ENCODE measurements at regions not wholly inside any gene's neighbourhood (a gene's known extent, or its start where the extent isn't known, plus 50 kb on each side); places are given as distances from the start of the nearest gene placed in this dataset.

DNA sequence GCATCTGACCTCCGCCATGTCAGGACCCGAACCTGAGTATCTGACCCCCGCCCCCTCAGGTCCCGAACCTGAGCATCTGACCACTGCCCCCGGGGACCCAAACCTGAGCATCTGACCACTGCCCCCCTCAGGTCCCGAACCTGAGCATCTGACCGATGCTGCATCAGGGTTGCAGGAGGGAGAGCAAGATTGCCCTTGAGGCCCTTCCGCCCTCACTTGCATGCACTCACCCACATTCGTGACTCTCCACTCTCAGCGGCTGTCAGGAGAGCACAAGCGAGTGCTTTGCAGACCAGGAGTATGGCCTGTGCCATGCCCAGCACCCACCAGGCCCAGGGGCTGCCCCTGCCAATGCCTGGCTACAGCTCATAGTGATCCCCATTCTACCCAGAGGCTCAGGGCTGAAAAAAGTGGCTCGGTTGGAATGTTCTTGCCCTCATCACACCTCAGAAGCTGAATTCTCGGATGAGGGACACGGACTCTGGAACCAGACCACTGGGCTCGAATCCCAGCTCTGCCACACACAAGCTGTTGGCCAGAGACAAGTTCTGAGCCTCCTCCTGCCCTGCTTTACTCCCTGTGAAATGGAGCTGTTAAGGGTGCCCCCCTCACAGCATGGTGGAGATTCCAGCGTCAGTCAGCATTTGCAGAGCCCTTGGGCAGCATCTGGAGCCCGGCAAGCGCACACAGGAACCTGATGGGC lies 82.1 kb downstream of the DLL1 start:
- Mint-ChIP-seq H3K9me3 (peaks cover 2 to 3% of the 10 kb centered on the region in 2 donors), H3K36me3 (peaks cover 6% of the 10 kb centered on the region), H3K27ac (no peak overlapping the region), H3K27me3 (ENCODE audit: low read depth in 2 of 2) (peaks cover 34 to 36% of the 10 kb centered on the region in 2 donors), H3K4me3 (no peak overlapping the region), H3K4me1 (peaks cover 0 to 16% of the 10 kb centered on the region in 2 donors)
- Histone ChIP-seq H3K36me3 (ENCODE audit: control insufficient read depth, insufficient read depth, low read length) (no peaks in the 10 kb centered on the region), H3K27me3 (ENCODE audit: control insufficient read depth, insufficient read depth, low read length) (peaks cover 2% of the 10 kb centered on the region), H3K27ac (ENCODE audit: low read length) (no peak overlapping the region), H3K9me3 (ENCODE audit: control insufficient read depth, insufficient read depth, low read length) (no peaks in the 10 kb centered on the region), H3K4me1 (ENCODE audit: control insufficient read depth, insufficient read depth, low read length) (peaks cover 9% of the 10 kb centered on the region), H3K4me3 (ENCODE audit: low read length) (no peak overlapping the region)
- ATAC-seq = no peak
- intact Hi-C loops (cut with micrococcal nuclease) = no loop called here
- 90% methylated on average over 18 of the region's 18 CpGs for WGBS (ENCODE audit: insufficient coverage)
- TF ChIP-seq, protein P1, sequence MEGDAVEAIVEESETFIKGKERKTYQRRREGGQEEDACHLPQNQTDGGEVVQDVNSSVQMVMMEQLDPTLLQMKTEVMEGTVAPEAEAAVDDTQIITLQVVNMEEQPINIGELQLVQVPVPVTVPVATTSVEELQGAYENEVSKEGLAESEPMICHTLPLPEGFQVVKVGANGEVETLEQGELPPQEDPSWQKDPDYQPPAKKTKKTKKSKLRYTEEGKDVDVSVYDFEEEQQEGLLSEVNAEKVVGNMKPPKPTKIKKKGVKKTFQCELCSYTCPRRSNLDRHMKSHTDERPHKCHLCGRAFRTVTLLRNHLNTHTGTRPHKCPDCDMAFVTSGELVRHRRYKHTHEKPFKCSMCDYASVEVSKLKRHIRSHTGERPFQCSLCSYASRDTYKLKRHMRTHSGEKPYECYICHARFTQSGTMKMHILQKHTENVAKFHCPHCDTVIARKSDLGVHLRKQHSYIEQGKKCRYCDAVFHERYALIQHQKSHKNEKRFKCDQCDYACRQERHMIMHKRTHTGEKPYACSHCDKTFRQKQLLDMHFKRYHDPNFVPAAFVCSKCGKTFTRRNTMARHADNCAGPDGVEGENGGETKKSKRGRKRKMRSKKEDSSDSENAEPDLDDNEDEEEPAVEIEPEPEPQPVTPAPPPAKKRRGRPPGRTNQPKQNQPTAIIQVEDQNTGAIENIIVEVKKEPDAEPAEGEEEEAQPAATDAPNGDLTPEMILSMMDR (IDR thresholded peaks at IDR 0.05) = no peak
- peak in 1 of 2 donors; percentile 14 for DNase-seq

DNA sequence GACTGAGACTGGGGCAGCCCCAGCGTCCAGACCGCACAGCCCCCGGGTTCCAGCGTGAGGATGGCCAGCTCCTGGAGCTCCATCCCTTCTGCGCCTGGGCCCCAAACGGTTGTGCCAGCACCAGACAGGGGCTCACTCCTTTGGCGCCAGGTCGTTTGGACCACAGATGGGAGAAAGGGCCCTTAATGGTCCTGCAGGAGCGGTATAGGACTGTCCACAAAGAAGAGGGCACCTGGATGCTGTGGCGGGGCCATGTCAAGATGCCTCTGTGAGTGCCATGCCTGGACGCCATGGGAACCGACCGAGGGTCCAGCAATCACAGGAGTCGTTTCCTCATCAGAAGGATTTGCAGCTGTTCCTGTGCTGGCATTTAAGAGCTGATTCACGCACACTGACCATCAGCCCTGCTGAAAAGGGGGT lies 82.7 kb downstream of the DLL1 start:
- Histone ChIP-seq H3K9me3 (ENCODE audit: control insufficient read depth, insufficient read depth, low read length) (no peaks in the 10 kb centered on the region), H3K27ac (ENCODE audit: low read length) (no peak overlapping the region), H3K27me3 (ENCODE audit: control insufficient read depth, insufficient read depth, low read length) (peaks cover 2% of the 10 kb centered on the region), H3K4me1 (ENCODE audit: control insufficient read depth, insufficient read depth, low read length) (peaks cover 9% of the 10 kb centered on the region), H3K4me3 (ENCODE audit: low read length) (no peak overlapping the region), H3K36me3 (ENCODE audit: control insufficient read depth, insufficient read depth, low read length) (no peaks in the 10 kb centered on the region)
- ATAC-seq = no peak
- 92% methylated on average over 15 of the region's 15 CpGs for WGBS (ENCODE audit: insufficient coverage)
- H3K4me1 Mint-ChIP-seq = peaks cover 0 to 11% of the 10 kb centered on the region in 2 donors
- intact Hi-C loops (cut with micrococcal nuclease) = no loop called here
- no peak for DNase-seq
- peaks cover 2 to 5% of the 10 kb centered on the region in 2 donors for H3K9me3 Mint-ChIP-seq
- no peak overlapping the region for H3K27ac Mint-ChIP-seq
- no peak overlapping the region for H3K4me3 Mint-ChIP-seq
- peaks cover 6% of the 10 kb centered on the region for H3K36me3 Mint-ChIP-seq
- TF ChIP-seq, protein P1 (IDR thresholded peaks at IDR 0.05) = no peak
- peaks cover 30 to 31% of the 10 kb centered on the region in 2 donors for H3K27me3 Mint-ChIP-seq (ENCODE audit: low read depth in 2 of 2)

DNA sequence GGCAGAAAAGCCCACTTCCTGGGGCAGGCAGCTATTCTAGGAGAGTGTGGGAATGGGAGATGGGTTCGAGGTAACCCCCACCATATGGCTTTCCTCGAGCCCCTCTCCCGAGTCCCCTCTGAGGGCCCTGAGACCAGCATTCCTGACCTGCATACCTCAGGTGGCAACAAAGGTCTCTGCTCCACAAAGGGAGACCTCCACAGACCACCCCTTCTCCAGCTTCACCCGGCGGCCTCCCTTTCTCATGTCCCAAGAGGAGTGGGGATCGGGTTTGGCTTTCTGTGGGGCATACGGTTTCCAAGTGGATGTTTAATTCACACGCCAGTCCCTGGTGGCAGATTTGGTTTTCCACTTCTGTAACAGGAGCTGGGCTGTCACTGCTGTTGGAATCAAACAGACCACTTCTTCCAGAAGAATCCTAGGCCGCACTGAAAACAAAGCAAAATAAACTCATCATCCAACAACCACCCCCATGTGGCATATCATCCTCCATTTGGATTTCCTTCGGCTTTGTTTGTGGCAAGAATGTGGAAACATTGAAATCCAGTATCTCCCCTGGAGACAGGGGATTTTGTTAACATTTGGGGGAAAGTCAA lies 83.2 kb downstream of the DLL1 start:
- intact Hi-C loops (cut with micrococcal nuclease) = no loop called here

More for the DNA sequence above, 83.2 kb downstream of the DLL1 start:
- 97% methylated on average over 7 of the region's 10 CpGs for WGBS (ENCODE audit: insufficient coverage)
- peaks cover 6% of the 10 kb centered on the region for H3K36me3 Mint-ChIP-seq
- H3K27ac Mint-ChIP-seq = no peak overlapping the region
- Histone ChIP-seq H3K4me3 (ENCODE audit: low read length) (no peak overlapping the region), H3K4me1 (ENCODE audit: control insufficient read depth, insufficient read depth, low read length) (peaks cover 9% of the 10 kb centered on the region), H3K36me3 (ENCODE audit: control insufficient read depth, insufficient read depth, low read length) (no peaks in the 10 kb centered on the region), H3K9me3 (ENCODE audit: control insufficient read depth, insufficient read depth, low read length) (no peaks in the 10 kb centered on the region), H3K27ac (ENCODE audit: low read length) (no peak overlapping the region), H3K27me3 (ENCODE audit: control insufficient read depth, insufficient read depth, low read length) (peaks cover 2% of the 10 kb centered on the region)
- H3K4me1 Mint-ChIP-seq = peaks cover 0 to 6% of the 10 kb centered on the region in 2 donors
- H3K27me3 Mint-ChIP-seq (ENCODE audit: low read depth in 2 of 2) = peaks cover 26 to 29% of the 10 kb centered on the region in 2 donors
- TF ChIP-seq, protein P1 (IDR thresholded peaks at IDR 0.05) = no peak
- H3K4me3 Mint-ChIP-seq = no peak overlapping the region
- peaks cover 2 to 6% of the 10 kb centered on the region in 2 donors for H3K9me3 Mint-ChIP-seq
- DNase-seq (no peak), ATAC-seq (no peak)

Measured in natural killer cell (primary cell).